ENCODE measurements at regions not wholly inside any gene's neighbourhood (a gene's known extent, or its start where the extent isn't known, plus 50 kb on each side); places are given as distances from the start of the nearest gene placed in this dataset.

- Histone ChIP-seq H3K9me3 (ENCODE audit: control insufficient read depth in 1 of 2, insufficient read depth in 1 of 2, low read depth in 1 of 2, low read length in 2 of 2) (no peaks in the 10 kb centered on the region), H2AFZ (ENCODE audit: low read depth, low read length, poor library complexity, severe bottlenecking) (no peak overlapping the region), H3K36me3 (ENCODE audit: control insufficient read depth in 1 of 2, insufficient read depth in 2 of 2, low read length in 2 of 2) (no peaks in the 10 kb centered on the region), H3K79me2 (ENCODE audit: insufficient read depth, low read length) (no peaks in the 10 kb centered on the region), H3K27me3 (ENCODE audit: insufficient read depth, low read length) (no peaks in the 10 kb centered on the region), H3K9me2 (ENCODE audit: insufficient read depth) (no peaks in the 10 kb centered on the region), H3K4me1 (ENCODE audit: control insufficient read depth in 1 of 2, insufficient read depth in 2 of 2, low read length in 2 of 2) (no peaks in the 10 kb centered on the region), H3K27ac (ENCODE audit: low read depth, low read length) (no peak overlapping the region), H3K4me3 (replicated peaks in 1 of 2; ENCODE audit: low read depth in 1 of 2, low read length in 2 of 2) (no peak overlapping the region), H4K20me1 (ENCODE audit: insufficient read depth) (no peaks in the 10 kb centered on the region), H3K9ac (ENCODE audit: low read length) (no peak overlapping the region), H3K4me2 (ENCODE audit: low read length) (no peak overlapping the region)
- intact Hi-C loops (cut with micrococcal nuclease), result no loop called here
- ATAC-seq (no peak), DNase-seq (ENCODE audit: low read depth, low spot score) (no peak)
- no TSS peak for BruUV-seq (replicated peaks)
- POLR2A ChIA-PET, result no interaction called here
- RAD21 ChIA-PET (ENCODE audit: low non-redundant PET in 1 of 2, low total read pairs in 2 of 2, uncharacterized antibody in 2 of 2, unreplicated experiment in 2 of 2), result no interaction called here
- CTCF ChIA-PET, result no interaction called here
- no peak for TF ChIP-seq JUND (IDR thresholded peaks at IDR 0.05)
- no peak for TF ChIP-seq ATF3 (IDR thresholded peaks at IDR 0.05)
- no peak for TF ChIP-seq TCF7L2 (IDR thresholded peaks at IDR 0.05; ENCODE audit: borderline replicate concordance, extremely low read depth, insufficient read depth, insufficient read length)
- no peak for TF ChIP-seq SRF (IDR thresholded peaks at IDR 0.05; ENCODE audit: low read depth)
- no peak for TF ChIP-seq ZNF274 (IDR thresholded peaks at IDR 0.05; ENCODE audit: low read depth, low read length)
- no peak for TF ChIP-seq SP1 (IDR thresholded peaks at IDR 0.05; ENCODE audit: low read depth)
- TF ChIP-seq SIN3A (IDR thresholded peaks at IDR 0.05; ENCODE audit: low read depth), result no peak
- no peak for TF ChIP-seq EGR1 (IDR thresholded peaks at IDR 0.05; ENCODE audit: low read depth)
- TF ChIP-seq FOSL1 (IDR thresholded peaks at IDR 0.05; ENCODE audit: low read depth), result no peak
- TF ChIP-seq POLR2A (IDR thresholded peaks at IDR 0.05; ENCODE audit: borderline replicate concordance, extremely low read depth, insufficient read depth, insufficient read length), result no peak
- TF ChIP-seq YY1 (IDR thresholded peaks at IDR 0.05; ENCODE audit: extremely low read depth, insufficient replicate concordance, low read depth, low read length), result no peak
- TF ChIP-seq MAX (IDR thresholded peaks at IDR 0.05), result no peak
- TF ChIP-seq, protein P1, sequence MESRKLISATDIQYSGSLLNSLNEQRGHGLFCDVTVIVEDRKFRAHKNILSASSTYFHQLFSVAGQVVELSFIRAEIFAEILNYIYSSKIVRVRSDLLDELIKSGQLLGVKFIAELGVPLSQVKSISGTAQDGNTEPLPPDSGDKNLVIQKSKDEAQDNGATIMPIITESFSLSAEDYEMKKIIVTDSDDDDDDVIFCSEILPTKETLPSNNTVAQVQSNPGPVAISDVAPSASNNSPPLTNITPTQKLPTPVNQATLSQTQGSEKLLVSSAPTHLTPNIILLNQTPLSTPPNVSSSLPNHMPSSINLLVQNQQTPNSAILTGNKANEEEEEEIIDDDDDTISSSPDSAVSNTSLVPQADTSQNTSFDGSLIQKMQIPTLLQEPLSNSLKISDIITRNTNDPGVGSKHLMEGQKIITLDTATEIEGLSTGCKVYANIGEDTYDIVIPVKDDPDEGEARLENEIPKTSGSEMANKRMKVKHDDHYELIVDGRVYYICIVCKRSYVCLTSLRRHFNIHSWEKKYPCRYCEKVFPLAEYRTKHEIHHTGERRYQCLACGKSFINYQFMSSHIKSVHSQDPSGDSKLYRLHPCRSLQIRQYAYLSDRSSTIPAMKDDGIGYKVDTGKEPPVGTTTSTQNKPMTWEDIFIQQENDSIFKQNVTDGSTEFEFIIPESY (IDR thresholded peaks at IDR 0.05; ENCODE audit: extremely low read depth, insufficient replicate concordance, low read length), result no peak
- no peak for TF ChIP-seq RAD21 (IDR thresholded peaks at IDR 0.05; ENCODE audit: low read depth)
- TF ChIP-seq EZH2 (IDR thresholded peaks at IDR 0.05), result no peak
Measured at GRCh38 chr4:166458756-166459155, 585.7 kb downstream of the TLL1 start.

Measured in HCT116 (cell line).